Activated B cell treated with CpG ODN at 0.5 μM for 24 hours (primary cell): ENCODE measurements at regions not wholly inside any gene's neighbourhood (a gene's known extent, or its start where the extent isn't known, plus 50 kb on each side); places are given as distances from the start of the nearest gene placed in this dataset.

Experiments
- ATAC-seq: fragments of 200-7000 bp; cut with Tn5 transposase; one replicate; pipeline ENCODE4 v1.10.0; 2021; ENCODE audit warnings: low read depth, mild to moderate bottlenecking, moderate library complexity
- CTCF ChIA-PET: fragments of 350-600 bp; sonication (Branson Sonifier 250); formaldehyde crosslinking; loops from one replicate; lab custom pipeline; 2021; ENCODE audit warnings: antibody characterized with exemption; lab: Charles Lee
- POLR2A ChIA-PET: fragments of 350-600 bp; sonication (Branson Sonifier 250); formaldehyde crosslinking; loops from one replicate; lab custom pipeline; 2021; ENCODE audit warnings: antibody characterized with exemption; lab: Charles Lee
- DNase-seq: peaks from one replicate; pipeline ENCODE4 v3.0.0; 2022
- H3K27ac Mint-ChIP-seq: one replicate; pipeline ENCODE4 v1.8.0; 2020; ENCODE audit warnings: mixed read lengths
- H3K27me3 Mint-ChIP-seq: one replicate; pipeline ENCODE4 v1.8.0; 2021; ENCODE audit warnings: mixed read lengths
- H3K36me3 Mint-ChIP-seq: one replicate; pipeline ENCODE4 v1.8.0; 2021; ENCODE audit warnings: low read depth, mixed read lengths
- H3K4me1 Mint-ChIP-seq: one replicate; pipeline ENCODE4 v1.8.0; 2021; ENCODE audit warnings: mixed read lengths
- H3K4me3 Mint-ChIP-seq: one replicate; pipeline ENCODE4 v1.8.0; 2020; ENCODE audit warnings: mild to moderate bottlenecking, mixed read lengths
- H3K9me3 Mint-ChIP-seq: one replicate; pipeline ENCODE4 v1.8.0; 2020; ENCODE audit warnings: mixed read lengths
- CTCF ChIP-seq: fragments of 200-600 bp; IDR thresholded peaks from one replicate; pipeline ENCODE4 v1.8.0; 2022; ENCODE audit warnings: antibody characterized with exemption, mild to moderate bottlenecking
- intact Hi-C: fragments of 100-400 bp; cut with micrococcal nuclease; formaldehyde crosslinking; loops from one replicate; pipeline ENCODE4 v1.15.1; 2024

- Mint-ChIP-seq H3K27ac (no peak overlapping the region), H3K9me3 (no peaks in the 10 kb centered on the region), H3K27me3 (no peaks in the 10 kb centered on the region), H3K4me3 (no peak overlapping the region), H3K36me3 (no peaks in the 10 kb centered on the region), H3K4me1 (no peaks in the 10 kb centered on the region)
- DNase-seq (no peak), ATAC-seq (no peak)
- TF ChIP-seq CTCF, result no peak
- POLR2A ChIA-PET, result no interaction called here
- CTCF ChIA-PET, result no interaction called here
- intact Hi-C loops, result no loop called here
Observed at GRCh38 chr10:111548084-111548726, 471.4 kb downstream of the ADRA2A start.

GRCh38 chr10:111551001-111551400 is 474.2 kb downstream of the ADRA2A start:
- ChIA-PET POLR2A (no interaction called here), CTCF (no interaction called here)
- no peak for ATAC-seq
- DNase-seq, result no peak
- no peaks in the 10 kb centered on the region for H3K9me3 Mint-ChIP-seq
- H3K27me3 Mint-ChIP-seq, result no peaks in the 10 kb centered on the region
- no peak overlapping the region for H3K4me3 Mint-ChIP-seq
- no peaks in the 10 kb centered on the region for H3K4me1 Mint-ChIP-seq
- no peak for TF ChIP-seq CTCF
- no peaks in the 10 kb centered on the region for H3K36me3 Mint-ChIP-seq
- intact Hi-C loops, result no loop called here
- H3K27ac Mint-ChIP-seq, result no peak overlapping the region

DNA sequence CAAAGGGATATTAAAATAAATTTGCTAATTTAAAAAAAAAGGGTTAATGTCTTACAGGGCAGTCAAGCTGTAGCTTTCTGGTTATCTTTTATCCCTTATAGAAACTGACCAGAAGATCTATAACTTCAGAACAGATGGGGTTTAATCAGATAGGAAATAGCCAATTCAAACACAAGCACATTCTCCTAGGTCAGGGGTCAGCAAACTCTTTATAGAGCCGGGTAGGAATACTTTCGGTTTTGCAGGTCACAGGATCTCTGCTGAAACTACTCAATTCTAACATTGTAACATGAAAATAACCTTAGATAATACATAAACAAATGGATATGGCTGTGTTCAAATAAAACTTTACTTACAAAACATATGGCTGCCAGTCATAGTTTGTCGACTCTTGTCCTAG is 479.8 kb downstream of the ADRA2A start:
- POLR2A ChIA-PET, result no interaction called here
- Mint-ChIP-seq H3K27me3 (peaks cover 6% of the 10 kb centered on the region), H3K4me3 (no peak overlapping the region), H3K27ac (no peak overlapping the region), H3K36me3 (no peaks in the 10 kb centered on the region), H3K4me1 (no peaks in the 10 kb centered on the region), H3K9me3 (no peaks in the 10 kb centered on the region)
- ATAC-seq (no peak), DNase-seq (no peak)
- CTCF ChIA-PET, result no interaction called here
- no peak for TF ChIP-seq CTCF
- intact Hi-C loops, result no loop called here

GRCh38 chr10:111558211-111558610 is 481.4 kb downstream of the ADRA2A start:
- Mint-ChIP-seq H3K27me3 (peaks cover 6% of the 10 kb centered on the region), H3K4me3 (no peak overlapping the region), H3K27ac (no peak overlapping the region), H3K4me1 (no peaks in the 10 kb centered on the region), H3K36me3 (no peaks in the 10 kb centered on the region), H3K9me3 (no peaks in the 10 kb centered on the region)
- intact Hi-C loops, result no loop called here
- CTCF ChIA-PET, result no interaction called here
- no peak for TF ChIP-seq CTCF
- ATAC-seq (no peak), DNase-seq (no peak)
- POLR2A ChIA-PET, result no interaction called here

DNA sequence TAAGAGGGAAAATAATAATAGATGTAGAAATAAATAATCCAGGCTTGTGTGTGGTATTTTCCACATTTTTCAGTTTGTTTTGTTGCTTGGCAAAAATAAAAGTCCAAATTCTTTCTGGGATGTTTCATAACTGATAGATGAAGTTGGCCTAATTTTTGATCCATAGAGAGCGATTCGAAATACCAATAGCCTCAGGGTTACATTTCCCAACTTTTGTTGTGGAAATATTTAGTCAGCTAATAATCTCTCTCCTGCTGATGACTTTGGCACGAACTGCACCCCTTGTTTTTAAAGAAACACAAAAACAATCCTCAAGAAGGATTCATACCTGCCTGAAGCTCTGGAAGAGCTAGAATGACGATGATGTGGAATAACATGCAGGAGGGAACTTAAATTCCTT is 483.2 kb downstream of the ADRA2A start:
- H3K27me3 Mint-ChIP-seq, result peaks cover 6% of the 10 kb centered on the region

More for the DNA sequence above, 483.2 kb downstream of the ADRA2A start:
- TF ChIP-seq CTCF, result no peak
- intact Hi-C loops, result no loop called here
- Mint-ChIP-seq H3K9me3 (no peaks in the 10 kb centered on the region), H3K36me3 (no peaks in the 10 kb centered on the region), H3K4me3 (no peak overlapping the region), H3K27ac (no peak overlapping the region), H3K4me1 (no peaks in the 10 kb centered on the region)
- ChIA-PET POLR2A (no interaction called here), CTCF (no interaction called here)
- DNase-seq, result no peak
- no peak for ATAC-seq
